CD8-positive, alpha-beta memory T cell (primary cell): ENCODE measurements at regions not wholly inside any gene's neighbourhood (a gene's known extent, or its start where the extent isn't known, plus 50 kb on each side); places are given as distances from the start of the nearest gene placed in this dataset.

ENCODE experiments used
- CTCF ChIA-PET: fragments of 350-600 bp; sonication (Branson Sonifier 250); formaldehyde crosslinking; loops from one replicate; lab custom pipeline; 2021; ENCODE audit warnings: antibody characterized with exemption; lab: Charles Lee
- POLR2A ChIA-PET: fragments of 350-600 bp; sonication (Branson Sonifier 250); formaldehyde crosslinking; loops from one replicate; lab custom pipeline; 2021; ENCODE audit warnings: antibody characterized with exemption; lab: Charles Lee
- DNase-seq, 5 donors: peaks; one replicate each; pipeline versions ENCODE4 v3.0.0 to v3.0.0-alpha.2; 2020 to 2022; ENCODE audit warnings: mixed read lengths in 1 of 5
- H3K27ac ChIP-seq: one replicate; pipeline ENCODE4 v1.7.0; 2013; ENCODE audit warnings: low read depth, mild to moderate bottlenecking, low read length, moderate library complexity
- H3K27me3 ChIP-seq: 2 replicates; pipeline ENCODE4 v1.7.0; 2013; ENCODE audit warnings: low read length, mild to moderate bottlenecking; ENCODE audit not compliant: insufficient read depth, poor library complexity, severe bottlenecking
- H3K36me3 ChIP-seq: 2 replicates; pipeline ENCODE4 v1.7.0; 2013; ENCODE audit warnings: mild to moderate bottlenecking, low read length, moderate library complexity; ENCODE audit not compliant: insufficient read depth
- H3K4me1 ChIP-seq: 2 replicates; pipeline ENCODE4 v1.7.0; 2013; ENCODE audit warnings: mild to moderate bottlenecking, low read length, moderate library complexity; ENCODE audit not compliant: insufficient read depth
- H3K4me3 ChIP-seq: 2 replicates; pipeline ENCODE4 v1.7.0; 2013; ENCODE audit warnings: mild to moderate bottlenecking, low read length
- H3K9me3 ChIP-seq: 2 replicates; pipeline ENCODE4 v1.7.0; 2013; ENCODE audit warnings: mild to moderate bottlenecking, low read length
- H3K27ac Mint-ChIP-seq, 8 donors: one replicate each; pipeline ENCODE4 v1.8.0; 2020 to 2021; ENCODE audit warnings: mixed read lengths in 8 of 8, mild to moderate bottlenecking in 6 of 8, inconsistent platforms in 3 of 8, moderate library complexity in 3 of 8
- H3K27me3 Mint-ChIP-seq, 2 donors: one replicate each; pipeline ENCODE4 v1.8.0; 2020 to 2021; ENCODE audit warnings: mixed read lengths in 2 of 2, mild to moderate bottlenecking in 1 of 2, moderate library complexity in 1 of 2
- H3K36me3 Mint-ChIP-seq, 3 donors: one replicate each; pipeline ENCODE4 v1.8.0; 2020 to 2021; ENCODE audit warnings: mixed read lengths in 3 of 3, inconsistent platforms in 1 of 3, mild to moderate bottlenecking in 1 of 3
- H3K4me1 Mint-ChIP-seq, 3 donors: one replicate each; pipeline ENCODE4 v1.8.0; 2020 to 2021; ENCODE audit warnings: mixed read lengths in 3 of 3, inconsistent platforms in 1 of 3, mild to moderate bottlenecking in 1 of 3
- H3K4me3 Mint-ChIP-seq, 7 donors: one replicate each; pipeline ENCODE4 v1.8.0; 2020 to 2021; ENCODE audit warnings: mixed read lengths in 7 of 7, mild to moderate bottlenecking in 6 of 7, moderate library complexity in 4 of 7, inconsistent platforms in 2 of 7
- H3K9me3 Mint-ChIP-seq, 5 donors: one replicate each; pipeline ENCODE4 v1.8.0; 2020 to 2022; ENCODE audit warnings: mixed read lengths in 5 of 5, mild to moderate bottlenecking in 3 of 5, moderate library complexity in 2 of 5, inconsistent platforms in 1 of 5

- DNase-seq: no peak
- Mint-ChIP-seq H3K27ac (no peak overlapping the region), H3K9me3 (peaks cover 0 to 6% (median 0%) of the 10 kb centered on the region in 5 donors), H3K4me3 (no peak overlapping the region), H3K4me1 (no peaks in the 10 kb centered on the region), H3K36me3 (no peaks in the 10 kb centered on the region), H3K27me3 (no peaks in the 10 kb centered on the region)
- H3K9me3 ChIP-seq: no peaks in the 10 kb centered on the region
- no peaks in the 10 kb centered on the region for H3K36me3 ChIP-seq
- no peak overlapping the region for H3K27ac ChIP-seq
- POLR2A ChIA-PET: no interaction called here
- CTCF ChIA-PET: no interaction called here
- H3K27me3 ChIP-seq: no peaks in the 10 kb centered on the region
- H3K4me3 ChIP-seq: no peak overlapping the region
- H3K4me1 ChIP-seq: no peaks in the 10 kb centered on the region
Measured at GRCh38 chr3:148601766-148602685, 95.7 kb upstream of the AGTR1 start.

- H3K27me3 ChIP-seq: no peaks in the 10 kb centered on the region
- Mint-ChIP-seq H3K27me3 (no peaks in the 10 kb centered on the region), H3K36me3 (no peaks in the 10 kb centered on the region), H3K27ac (peak overlapping the region in 1 of 8 donors; percentile 32), H3K9me3 (peaks cover 0 to 13% (median 3%) of the 10 kb centered on the region in 5 donors), H3K4me3 (no peak overlapping the region), H3K4me1 (no peaks in the 10 kb centered on the region)
- no peak overlapping the region for H3K27ac ChIP-seq
- ChIA-PET POLR2A (no interaction called here), CTCF (no interaction called here)
- no peaks in the 10 kb centered on the region for H3K4me1 ChIP-seq
- no peaks in the 10 kb centered on the region for H3K36me3 ChIP-seq
- no peak for DNase-seq
- no peak overlapping the region for H3K4me3 ChIP-seq
- H3K9me3 ChIP-seq: no peaks in the 10 kb centered on the region
Measured at GRCh38 chr3:148604270-148605085, 93.2 kb upstream of the AGTR1 start.

GRCh38 chr3:148605521-148605920 lies 92.2 kb upstream of the AGTR1 start:
- H3K36me3 ChIP-seq: no peaks in the 10 kb centered on the region
- CTCF ChIA-PET: no interaction called here

GRCh38 chr3:148606979-148607378 lies 90.7 kb upstream of the AGTR1 start:
- Mint-ChIP-seq H3K4me1 (no peaks in the 10 kb centered on the region), H3K36me3 (no peaks in the 10 kb centered on the region), H3K9me3 (peaks cover 0 to 12% (median 3%) of the 10 kb centered on the region in 5 donors), H3K27ac (no peak overlapping the region), H3K4me3 (no peak overlapping the region), H3K27me3 (no peaks in the 10 kb centered on the region)
- Histone ChIP-seq H3K27ac (no peak overlapping the region), H3K4me3 (no peak overlapping the region), H3K4me1 (no peaks in the 10 kb centered on the region), H3K9me3 (no peaks in the 10 kb centered on the region), H3K27me3 (no peaks in the 10 kb centered on the region), H3K36me3 (no peaks in the 10 kb centered on the region)
- ChIA-PET POLR2A (no interaction called here), CTCF (no interaction called here)
- no peak for DNase-seq

More at GRCh38 chr3:148605521-148605920, 92.2 kb upstream of the AGTR1 start:
- Mint-ChIP-seq H3K4me3 (no peak overlapping the region), H3K36me3 (no peaks in the 10 kb centered on the region), H3K27ac (no peak overlapping the region), H3K27me3 (no peaks in the 10 kb centered on the region), H3K9me3 (peaks cover 0 to 13% (median 3%) of the 10 kb centered on the region in 5 donors), H3K4me1 (no peaks in the 10 kb centered on the region)
- H3K4me3 ChIP-seq: no peak overlapping the region
- no peaks in the 10 kb centered on the region for H3K9me3 ChIP-seq
- no peak for DNase-seq
- H3K27ac ChIP-seq: no peak overlapping the region
- H3K4me1 ChIP-seq: no peaks in the 10 kb centered on the region
- H3K27me3 ChIP-seq: no peaks in the 10 kb centered on the region
- POLR2A ChIA-PET: no interaction called here

GRCh38 chr3:148607491-148607890 lies 90.2 kb upstream of the AGTR1 start:
- H3K27me3 Mint-ChIP-seq: no peaks in the 10 kb centered on the region
- no peak overlapping the region for H3K4me3 Mint-ChIP-seq
- H3K27ac ChIP-seq: no peak overlapping the region
- no peaks in the 10 kb centered on the region for H3K27me3 ChIP-seq
- ChIA-PET POLR2A (no interaction called here), CTCF (no interaction called here)
- no peaks in the 10 kb centered on the region for H3K4me1 ChIP-seq
- DNase-seq: no peak
- H3K4me1 Mint-ChIP-seq: no peaks in the 10 kb centered on the region
- H3K9me3 Mint-ChIP-seq: peaks cover 0 to 12% (median 3%) of the 10 kb centered on the region in 5 donors
- H3K9me3 ChIP-seq: no peaks in the 10 kb centered on the region
- no peaks in the 10 kb centered on the region for H3K36me3 ChIP-seq
- no peak overlapping the region for H3K4me3 ChIP-seq
- no peak overlapping the region for H3K27ac Mint-ChIP-seq
- no peaks in the 10 kb centered on the region for H3K36me3 Mint-ChIP-seq

DNA sequence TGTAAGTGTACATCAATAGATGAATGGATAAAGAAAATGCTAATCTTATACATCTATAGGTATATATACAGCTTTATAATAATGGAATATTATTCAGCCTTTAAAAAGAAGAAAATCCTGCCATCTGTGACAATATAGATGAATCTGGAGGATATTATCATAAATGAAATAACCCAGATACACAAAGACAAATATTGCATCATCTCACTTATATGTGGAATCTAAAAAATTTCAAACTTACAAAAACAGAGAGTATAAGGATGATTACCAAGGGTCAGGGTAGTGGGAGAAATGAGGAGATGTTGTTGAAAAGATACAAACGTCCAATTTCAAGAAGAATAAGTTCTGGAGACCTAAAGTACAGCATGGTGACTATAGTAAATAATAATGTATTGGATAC lies 85.4 kb upstream of the AGTR1 start:
- CTCF ChIA-PET: no interaction called here
- Mint-ChIP-seq H3K36me3 (no peaks in the 10 kb centered on the region), H3K27ac (no peak overlapping the region), H3K4me3 (no peak overlapping the region), H3K4me1 (no peaks in the 10 kb centered on the region), H3K27me3 (no peaks in the 10 kb centered on the region), H3K9me3 (peaks cover 0 to 11% (median 3%) of the 10 kb centered on the region in 5 donors)
- no peak for DNase-seq
- H3K36me3 ChIP-seq: no peaks in the 10 kb centered on the region
- no peaks in the 10 kb centered on the region for H3K27me3 ChIP-seq
- no peak overlapping the region for H3K4me3 ChIP-seq
- POLR2A ChIA-PET: no interaction called here
- no peaks in the 10 kb centered on the region for H3K4me1 ChIP-seq
- no peaks in the 10 kb centered on the region for H3K9me3 ChIP-seq
- H3K27ac ChIP-seq: no peak overlapping the region

- peaks cover 0 to 8% (median 5%) of the 10 kb centered on the region in 5 donors for H3K9me3 Mint-ChIP-seq
- ChIA-PET CTCF (no interaction called here), POLR2A (no interaction called here)
- H3K27me3 ChIP-seq: no peaks in the 10 kb centered on the region
- no peaks in the 10 kb centered on the region for H3K4me1 Mint-ChIP-seq
- no peaks in the 10 kb centered on the region for H3K9me3 ChIP-seq
- no peak overlapping the region for H3K4me3 Mint-ChIP-seq
- no peak for DNase-seq
- no peaks in the 10 kb centered on the region for H3K27me3 Mint-ChIP-seq
- no peaks in the 10 kb centered on the region for H3K4me1 ChIP-seq
- H3K4me3 ChIP-seq: no peak overlapping the region
- no peak overlapping the region for H3K27ac Mint-ChIP-seq
- no peak overlapping the region for H3K27ac ChIP-seq
- no peaks in the 10 kb centered on the region for H3K36me3 Mint-ChIP-seq
- H3K36me3 ChIP-seq: no peaks in the 10 kb centered on the region
Measured at GRCh38 chr3:148615382-148615781, 82.3 kb upstream of the AGTR1 start.

DNA sequence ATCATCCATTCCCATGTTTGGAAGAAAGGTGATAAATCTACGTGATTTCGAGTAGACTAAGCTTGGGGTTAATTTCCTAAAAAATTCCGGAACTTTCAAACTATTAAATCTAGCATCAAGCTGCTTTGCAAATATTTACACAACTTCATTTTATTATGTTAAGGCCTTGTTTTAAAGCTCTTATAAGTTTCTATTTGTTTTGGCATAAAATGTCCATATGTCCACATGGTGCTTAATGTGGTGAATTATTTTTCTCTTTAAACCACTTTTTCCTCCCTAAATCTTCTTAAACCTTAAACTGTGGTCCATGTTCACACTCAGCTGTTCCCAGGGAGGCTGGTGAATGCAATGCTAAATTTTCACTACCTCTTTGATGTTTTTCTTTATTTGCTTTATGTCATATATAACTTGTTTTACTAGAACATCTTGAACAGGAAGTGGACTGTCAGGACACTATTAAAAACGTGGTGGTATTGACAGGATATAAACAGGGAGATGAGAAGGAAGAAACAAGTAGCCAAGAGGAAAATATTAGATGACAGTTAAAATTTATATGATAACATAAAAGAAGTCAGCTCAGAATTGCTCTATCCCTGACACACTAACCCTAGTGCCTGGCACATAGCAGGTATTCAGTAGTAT lies 72.5 kb upstream of the AGTR1 start:
- peaks cover 2 to 14% (median 6%) of the 10 kb centered on the region in 5 donors for H3K9me3 Mint-ChIP-seq
- Histone ChIP-seq H3K27me3 (no peaks in the 10 kb centered on the region), H3K4me3 (no peak overlapping the region), H3K36me3 (no peaks in the 10 kb centered on the region), H3K9me3 (no peaks in the 10 kb centered on the region), H3K4me1 (no peaks in the 10 kb centered on the region), H3K27ac (no peak overlapping the region)
- no peaks in the 10 kb centered on the region for H3K4me1 Mint-ChIP-seq
- POLR2A ChIA-PET: no interaction called here
- CTCF ChIA-PET: no interaction called here
- H3K36me3 Mint-ChIP-seq: no peaks in the 10 kb centered on the region
- H3K27ac Mint-ChIP-seq: no peak overlapping the region
- peaks cover 0 to 2% of the 10 kb centered on the region in 2 donors for H3K27me3 Mint-ChIP-seq
- no peak overlapping the region for H3K4me3 Mint-ChIP-seq
- no peak for DNase-seq
